Neural cell (in vitro differentiated cells): ENCODE measurements at regions not wholly inside any gene's neighbourhood (a gene's known extent, or its start where the extent isn't known, plus 50 kb on each side); places are given as distances from the start of the nearest gene placed in this dataset.

Experiments used
- CTCF ChIP-seq: fragments of 450-650 bp; IDR thresholded peaks from 2 replicates; pipeline ENCODE4 v1.5.1; 2014; ENCODE audit warnings: antibody characterized with exemption, mild to moderate bottlenecking, moderate library complexity; ENCODE audit not compliant: poor library complexity, severe bottlenecking
- MXI1 ChIP-seq: fragments of 450-650 bp; conservative IDR thresholded peaks from 2 replicates; pipeline ENCODE4 v1.6.1; 2014; ENCODE audit warnings: antibody characterized with exemption, mild to moderate bottlenecking; ENCODE audit not compliant: poor library complexity, severe bottlenecking

GRCh38 chr4:13783800-13784411, 156.4 kb upstream of the BOD1L1 start:
- no peak for TF ChIP-seq CTCF
- TF ChIP-seq MXI1: no peak
